ENCODE measurements at regions not wholly inside any gene's neighbourhood (a gene's known extent, or its start where the extent isn't known, plus 50 kb on each side); places are given as distances from the start of the nearest gene placed in this dataset.
A peak's percentile ranks its signal among the peaks of the same experiment; 100 is the strongest.
"Not testable (repeated sequence)": the region's sequence is repeated elsewhere in the genome, so short reads cannot be mapped to it uniquely, and the experiment has no call there.

DNA sequence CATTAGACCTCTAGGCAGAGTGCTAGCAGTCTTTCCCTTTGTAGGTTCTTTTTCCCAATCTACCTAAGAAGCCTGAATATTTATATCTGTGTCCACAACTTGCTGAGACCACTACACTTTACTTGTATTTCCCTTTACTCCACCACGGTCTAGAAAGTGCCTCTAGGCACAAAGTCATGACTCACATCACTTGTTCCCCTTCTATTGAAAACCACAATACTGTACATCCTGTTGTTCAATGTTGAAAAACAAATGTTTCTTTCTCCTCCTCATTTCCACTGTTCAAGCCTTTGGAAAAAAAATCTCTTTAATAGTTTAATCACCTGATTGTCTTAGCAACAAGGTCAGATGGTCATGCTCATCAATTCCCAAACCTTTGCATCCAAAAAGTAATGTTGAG, 326.7 kb downstream of the GUCY2F start:
- no peak for DNase-seq

- DNase-seq, result not testable (repeated sequence)
Measured at GRCh38 chrX:109144173-109144572, 337.7 kb downstream of the GUCY2F start.

DNA sequence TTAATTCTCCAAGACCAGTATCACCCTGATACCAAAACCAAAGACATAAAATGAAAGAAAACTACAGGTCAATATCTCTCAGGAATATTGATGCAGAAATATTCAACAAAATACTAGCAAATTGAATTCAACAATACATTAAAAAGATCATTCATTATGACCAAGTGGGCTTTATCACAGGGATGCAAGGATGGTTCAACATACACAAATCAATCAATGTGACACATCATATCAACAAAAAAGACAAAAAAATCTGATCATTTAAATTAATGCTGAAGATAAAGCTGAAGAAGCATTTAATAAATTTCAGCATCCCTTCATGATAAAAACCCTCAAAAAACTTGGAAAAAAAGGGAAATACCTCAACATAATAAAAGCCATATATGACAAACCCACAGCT, 341.4 kb downstream of the GUCY2F start:
- no peak for DNase-seq

DNA sequence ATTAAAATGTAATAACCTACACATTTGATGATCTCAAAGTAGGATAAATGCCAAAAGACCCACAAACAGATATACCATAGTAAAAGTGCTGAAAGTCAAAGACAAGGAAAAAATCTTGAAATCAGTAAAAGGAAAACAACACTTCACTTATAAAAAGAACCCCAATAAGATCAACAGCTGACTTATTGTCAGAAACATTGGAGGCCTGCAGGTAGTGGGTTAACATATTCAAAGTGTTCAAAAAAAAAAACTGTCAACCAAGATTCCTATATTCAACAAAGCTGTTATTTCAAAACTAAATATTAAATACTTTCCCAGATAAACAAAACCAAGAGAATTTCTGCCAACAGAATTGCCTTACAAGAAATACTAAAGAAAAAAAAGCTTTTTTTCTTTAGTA, 347.1 kb downstream of the GUCY2F start:
- no peak for DNase-seq

- DNase-seq, result no peak
Measured at GRCh38 chrX:109125304-109125703, 356.6 kb downstream of the GUCY2F start.

DNA sequence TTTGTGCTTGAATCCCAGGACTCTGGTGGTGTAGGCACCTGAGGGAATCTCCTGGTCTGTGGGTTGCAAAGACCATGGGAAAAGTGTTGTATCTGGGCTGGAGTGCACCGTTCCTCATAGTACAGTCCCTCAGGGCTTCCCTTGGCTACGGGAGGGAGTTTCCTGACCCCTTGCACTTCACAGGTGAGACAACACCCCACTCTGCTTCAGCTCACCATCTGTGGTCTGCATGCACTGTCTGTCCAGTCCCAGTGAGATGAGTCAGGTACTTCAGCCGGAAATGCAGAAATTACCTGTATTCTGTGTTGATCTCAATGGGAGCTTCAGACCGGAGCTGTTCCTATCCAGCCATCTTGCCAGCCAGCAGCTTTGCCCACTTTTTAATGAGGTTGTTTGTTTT, 353.0 kb upstream of the IRS4 start:
- no peak for DNase-seq

DNA sequence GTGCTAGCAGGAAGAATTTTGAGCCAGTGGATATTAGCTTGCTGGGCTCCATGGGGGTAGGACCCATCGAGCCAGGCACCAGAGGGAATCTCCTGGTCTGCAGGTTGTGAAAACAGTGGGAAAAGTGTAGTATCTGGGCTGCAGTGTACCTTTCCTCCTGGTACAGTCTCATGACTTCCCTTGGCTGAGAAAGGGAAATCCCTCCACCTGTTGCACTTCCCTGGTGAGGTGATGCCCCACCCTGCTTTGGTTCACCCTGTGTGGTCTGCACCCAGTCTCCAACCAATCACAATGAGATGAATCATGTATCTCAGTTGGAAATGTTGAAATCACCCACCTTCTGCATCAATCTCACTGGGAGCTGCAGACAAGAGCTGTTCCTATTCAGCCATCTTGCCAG, 341.4 kb upstream of the IRS4 start:
- no peak for DNase-seq

GRCh38 chrX:109054181-109054581, 317.8 kb upstream of the IRS4 start:
- DNase-seq, result peak; percentile 12

- DNase-seq, result no peak
Measured at GRCh38 chrX:109049903-109050302, 313.5 kb upstream of the IRS4 start.

GRCh38 chrX:109049416-109049815, 313.1 kb upstream of the IRS4 start:
- DNase-seq, result no peak

- no peak for DNase-seq
Measured at GRCh38 chrX:109040057-109040456, 303.7 kb upstream of the IRS4 start.

GRCh38 chrX:109036624-109037023, 300.3 kb upstream of the IRS4 start:
- no peak for DNase-seq

DNA sequence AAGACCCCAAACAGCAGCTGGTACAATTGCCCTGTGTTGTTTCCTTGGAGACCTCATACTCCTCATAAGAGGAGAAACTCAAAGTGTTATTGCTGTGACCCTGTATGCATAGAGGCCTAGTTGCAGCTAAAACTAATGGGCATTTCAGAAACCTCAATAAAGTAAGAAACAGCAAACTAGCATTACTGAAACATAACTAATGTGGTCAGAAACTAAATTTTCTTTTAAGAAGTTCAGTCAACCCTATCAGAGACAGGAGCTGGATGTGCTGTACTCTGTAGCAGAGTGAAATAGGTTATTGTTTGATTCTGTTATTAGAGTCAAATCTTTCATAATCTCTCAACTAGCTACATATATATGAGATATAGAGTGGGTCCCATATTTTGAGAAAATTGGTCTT, 257.5 kb upstream of the IRS4 start:
- DNase-seq, result no peak

DNA sequence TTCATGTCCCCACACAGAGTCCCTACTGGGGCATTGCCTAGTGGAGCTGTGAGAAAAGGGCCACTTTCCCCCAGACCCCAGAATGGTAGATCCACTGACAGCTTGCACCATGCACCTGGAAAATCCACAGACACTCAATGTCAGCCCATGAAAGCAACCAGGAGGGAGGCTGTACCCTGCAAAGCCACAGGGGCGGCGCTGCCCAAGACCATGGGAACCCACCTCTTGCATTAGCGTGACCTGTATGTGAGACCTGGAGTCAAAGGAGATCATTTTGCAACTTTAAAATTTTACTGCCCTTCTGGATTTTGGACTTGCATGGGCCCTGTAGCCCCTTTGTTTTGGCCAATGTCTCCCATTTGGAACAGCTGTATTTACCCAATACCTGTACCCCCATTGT, 236.5 kb upstream of the IRS4 start:
- not testable (repeated sequence) for DNase-seq

- DNase-seq, result no peak
Measured at GRCh38 chrX:108947205-108947604, 210.8 kb upstream of the IRS4 start.

- DNase-seq, result no peak
Measured at GRCh38 chrX:108946531-108946930, 210.2 kb upstream of the IRS4 start.

GRCh38 chrX:108945883-108946523, 209.6 kb upstream of the IRS4 start:
- DNase-seq, result peak; percentile 3

DNA sequence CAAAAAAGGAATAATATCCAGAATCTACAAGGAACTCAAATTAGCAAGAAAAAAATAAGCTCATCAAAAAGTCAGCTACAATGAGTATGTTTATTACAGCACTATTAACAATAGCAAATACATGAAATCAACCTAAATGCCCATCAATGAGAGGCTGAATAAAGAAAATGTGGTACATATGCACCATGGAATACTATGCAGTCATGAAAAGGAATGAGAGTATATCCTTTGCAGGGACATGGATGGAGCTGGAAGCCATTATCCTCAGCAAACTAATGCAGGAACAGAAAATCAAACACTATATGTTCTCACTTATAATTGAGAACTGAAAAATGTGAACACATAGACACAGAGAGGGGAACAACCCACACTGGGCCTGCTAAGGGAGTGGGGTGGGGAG, 178.4 kb upstream of the IRS4 start:
- no peak for DNase-seq

- not testable (repeated sequence) for DNase-seq
Measured at GRCh38 chrX:108903831-108904230, 167.5 kb upstream of the IRS4 start.

GRCh38 chrX:108900333-108900732, 164.0 kb upstream of the IRS4 start:
- DNase-seq, result no peak

GRCh38 chrX:108896349-108896748, 160.0 kb upstream of the IRS4 start:
- not testable (repeated sequence) for DNase-seq

DNA sequence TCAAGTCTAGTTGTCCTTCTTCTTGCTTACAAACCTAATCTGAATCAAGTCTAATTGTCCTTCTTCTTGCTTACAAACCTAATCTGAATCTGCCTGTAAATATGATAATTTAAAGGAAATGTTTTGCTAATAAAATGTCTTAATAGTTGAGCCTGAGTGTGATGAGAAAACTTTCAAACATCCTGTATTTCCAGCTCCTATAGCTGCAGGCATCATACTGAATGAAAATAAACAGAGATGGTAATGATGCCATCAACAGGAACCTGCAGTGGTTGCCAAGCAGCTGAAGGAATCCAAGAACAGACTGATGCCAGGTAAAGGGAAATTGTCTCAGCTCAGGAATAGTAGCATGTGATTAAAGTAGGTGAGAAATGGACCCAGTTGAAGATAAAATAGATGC, 156.1 kb upstream of the IRS4 start:
- DNase-seq, result no peak

GRCh38 chrX:108875548-108875947, 139.2 kb upstream of the IRS4 start:
- DNase-seq, result no peak

DNA sequence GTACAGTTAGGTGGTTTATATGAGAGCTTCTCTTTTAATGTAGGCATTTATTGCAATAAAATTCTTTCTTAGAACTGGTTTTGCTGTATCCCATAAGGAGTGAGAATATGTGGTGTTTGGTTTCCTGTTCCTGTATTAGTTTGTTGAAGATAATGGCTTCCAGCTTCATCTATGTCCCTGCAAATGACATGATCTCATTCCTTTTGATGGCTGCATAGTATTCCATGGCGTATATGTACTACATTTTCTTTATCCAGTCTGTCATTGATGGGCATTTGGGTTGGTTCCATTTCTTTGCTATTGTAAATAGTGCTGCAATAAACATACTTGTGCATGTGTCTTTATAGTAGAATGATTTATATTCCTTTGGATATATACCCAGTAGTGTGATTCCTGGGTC, 106.7 kb upstream of the IRS4 start:
- not testable (repeated sequence) for DNase-seq

DNA sequence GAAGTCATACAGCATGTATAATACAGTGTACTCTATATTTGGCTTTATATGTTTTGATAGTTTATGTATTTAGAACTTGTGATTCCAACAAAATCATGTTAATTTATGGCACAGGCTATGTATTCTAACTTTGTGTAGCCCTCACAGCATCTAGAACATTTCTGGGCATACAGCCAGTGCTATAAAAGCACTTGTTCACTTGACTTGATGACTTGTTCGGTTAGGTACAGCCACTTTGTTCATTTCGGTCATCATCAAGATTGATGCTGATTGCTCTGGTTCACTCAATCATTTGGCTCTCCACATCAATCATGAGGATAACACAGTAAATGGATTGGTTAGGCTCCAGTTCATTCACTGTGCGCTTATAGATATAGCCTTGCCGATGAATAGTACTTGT, 97.6 kb upstream of the IRS4 start:
- DNase-seq, result no peak

DNA sequence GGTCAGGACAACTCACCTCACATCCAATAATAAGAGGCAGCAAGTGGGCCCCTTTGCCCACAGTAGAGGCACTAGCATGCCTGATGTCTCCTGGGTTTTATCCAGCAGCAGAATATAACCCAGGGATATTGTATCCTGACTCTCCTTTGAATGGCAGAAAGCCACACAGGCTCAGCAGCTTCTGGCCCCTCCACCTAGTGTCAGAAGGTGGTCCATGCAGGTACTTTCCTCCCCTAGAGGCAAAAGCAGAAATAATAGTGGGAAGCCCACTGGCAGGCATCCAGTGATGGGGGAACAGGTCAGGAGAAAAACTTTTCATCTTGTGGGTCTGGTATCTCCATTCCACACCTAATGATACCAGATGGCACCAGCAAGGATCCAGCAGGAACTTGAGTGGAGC, 75.5 kb upstream of the IRS4 start:
- no peak for DNase-seq
